ENCODE measurements at regions not wholly inside any gene's neighbourhood (a gene's known extent, or its start where the extent isn't known, plus 50 kb on each side); places are given as distances from the start of the nearest gene placed in this dataset.

DNA sequence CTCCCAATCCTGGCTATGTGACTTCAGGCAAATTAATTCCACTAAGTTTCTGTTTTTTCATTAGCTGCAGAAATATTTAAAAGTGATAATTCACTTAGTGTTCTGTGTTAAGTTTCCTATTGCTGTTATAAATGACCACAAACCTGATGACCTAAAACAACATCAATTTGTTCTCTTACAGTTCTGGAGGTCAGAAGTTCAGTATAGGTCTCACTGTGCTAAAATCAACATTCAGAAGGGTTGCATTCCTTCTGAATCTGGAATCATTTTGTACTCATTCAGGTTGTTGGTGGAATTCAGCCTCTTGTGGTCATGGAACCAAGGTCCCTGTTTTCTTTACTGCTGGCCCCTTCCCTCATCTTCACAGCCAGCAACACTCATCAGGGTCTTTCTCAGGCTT, 254.1 kb downstream of the CNTN3 start:
- Histone ChIP-seq H3K27me3 (replicated peaks; ENCODE audit: insufficient read depth) (no peaks in the 10 kb centered on the region), H3K4me3 (no peak overlapping the region), H3K27ac (no peak overlapping the region), H3K36me3 (no peaks in the 10 kb centered on the region), H3K9me3 (no peaks in the 10 kb centered on the region), H3K4me1 (replicated peaks) (no peaks in the 10 kb centered on the region)
- intact Hi-C loops (cut with DNase I), result no loop called here
- TF ChIP-seq, protein P1, sequence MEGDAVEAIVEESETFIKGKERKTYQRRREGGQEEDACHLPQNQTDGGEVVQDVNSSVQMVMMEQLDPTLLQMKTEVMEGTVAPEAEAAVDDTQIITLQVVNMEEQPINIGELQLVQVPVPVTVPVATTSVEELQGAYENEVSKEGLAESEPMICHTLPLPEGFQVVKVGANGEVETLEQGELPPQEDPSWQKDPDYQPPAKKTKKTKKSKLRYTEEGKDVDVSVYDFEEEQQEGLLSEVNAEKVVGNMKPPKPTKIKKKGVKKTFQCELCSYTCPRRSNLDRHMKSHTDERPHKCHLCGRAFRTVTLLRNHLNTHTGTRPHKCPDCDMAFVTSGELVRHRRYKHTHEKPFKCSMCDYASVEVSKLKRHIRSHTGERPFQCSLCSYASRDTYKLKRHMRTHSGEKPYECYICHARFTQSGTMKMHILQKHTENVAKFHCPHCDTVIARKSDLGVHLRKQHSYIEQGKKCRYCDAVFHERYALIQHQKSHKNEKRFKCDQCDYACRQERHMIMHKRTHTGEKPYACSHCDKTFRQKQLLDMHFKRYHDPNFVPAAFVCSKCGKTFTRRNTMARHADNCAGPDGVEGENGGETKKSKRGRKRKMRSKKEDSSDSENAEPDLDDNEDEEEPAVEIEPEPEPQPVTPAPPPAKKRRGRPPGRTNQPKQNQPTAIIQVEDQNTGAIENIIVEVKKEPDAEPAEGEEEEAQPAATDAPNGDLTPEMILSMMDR (IDR thresholded peaks at IDR 0.05), result no peak
- no peak for TF ChIP-seq POLR2AphosphoS5 (IDR thresholded peaks at IDR 0.05)
- no peak for TF ChIP-seq POLR2A (IDR thresholded peaks at IDR 0.05)
- no peak for DNase-seq (ENCODE audit: low spot score)

GRCh38 chr3:74357881-74358280, 256.6 kb downstream of the CNTN3 start:
- 47% methylated on average over 6 of the region's 6 CpGs for WGBS
- TF ChIP-seq, protein P1 (IDR thresholded peaks at IDR 0.05), result no peak
- intact Hi-C loops (cut with DNase I), result no loop called here
- no peaks in the 10 kb centered on the region for H3K27me3 ChIP-seq (replicated peaks; ENCODE audit: insufficient read depth)
- H3K27ac ChIP-seq, result no peak overlapping the region
- H3K36me3 ChIP-seq, result no peaks in the 10 kb centered on the region
- no peaks in the 10 kb centered on the region for H3K4me1 ChIP-seq (replicated peaks)
- no peak overlapping the region for H3K4me3 ChIP-seq
- DNase-seq (ENCODE audit: low spot score), result no peak
- no peaks in the 10 kb centered on the region for H3K9me3 ChIP-seq

DNA sequence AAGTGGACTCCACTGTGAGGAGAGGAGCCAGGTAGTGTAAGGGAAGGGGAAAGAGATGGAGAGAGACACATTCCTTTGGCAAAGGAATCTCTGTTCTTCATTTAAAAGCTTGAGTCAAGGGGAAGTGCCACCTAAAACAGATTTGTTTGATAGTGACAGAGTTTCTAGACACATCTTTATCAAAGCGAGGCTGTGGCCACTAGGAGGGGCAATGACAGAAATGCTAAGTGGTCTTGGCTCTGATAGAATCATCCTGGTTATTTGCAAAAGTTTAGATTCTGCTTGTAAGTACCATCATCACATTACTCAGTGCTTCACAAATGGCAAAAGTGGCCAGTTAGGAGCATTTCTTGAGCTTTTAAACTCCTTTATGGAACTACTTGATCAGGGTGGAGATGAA, 261.4 kb downstream of the CNTN3 start:
- intact Hi-C loops (cut with DNase I), result no loop called here
- WGBS, result 100% methylated on average over 1 of the region's 1 CpG
- Histone ChIP-seq H3K4me1 (replicated peaks) (no peaks in the 10 kb centered on the region), H3K36me3 (no peaks in the 10 kb centered on the region), H3K27me3 (replicated peaks; ENCODE audit: insufficient read depth) (no peaks in the 10 kb centered on the region), H3K27ac (no peak overlapping the region), H3K4me3 (no peak overlapping the region), H3K9me3 (no peaks in the 10 kb centered on the region)
- no peak for TF ChIP-seq POLR2AphosphoS5 (IDR thresholded peaks at IDR 0.05)
- TF ChIP-seq POLR2A (IDR thresholded peaks at IDR 0.05), result no peak
- TF ChIP-seq, protein P1 (IDR thresholded peaks at IDR 0.05), result no peak
- no peak for DNase-seq (ENCODE audit: low spot score)

GRCh38 chr3:74352166-74352565, 262.3 kb downstream of the CNTN3 start:
- intact Hi-C loops (cut with DNase I), result no loop called here
- no peak overlapping the region for H3K27ac ChIP-seq
- H3K9me3 ChIP-seq, result no peaks in the 10 kb centered on the region
- H3K4me1 ChIP-seq (replicated peaks), result no peaks in the 10 kb centered on the region
- H3K36me3 ChIP-seq, result no peaks in the 10 kb centered on the region
- TF ChIP-seq, protein P1 (IDR thresholded peaks at IDR 0.05), result no peak
- no peak for TF ChIP-seq POLR2A (IDR thresholded peaks at IDR 0.05)
- TF ChIP-seq POLR2AphosphoS5 (IDR thresholded peaks at IDR 0.05), result no peak
- DNase-seq (ENCODE audit: low spot score), result no peak
- WGBS, result 89% methylated on average over 1 of the region's 1 CpG
- H3K27me3 ChIP-seq (replicated peaks; ENCODE audit: insufficient read depth), result no peaks in the 10 kb centered on the region
- no peak overlapping the region for H3K4me3 ChIP-seq

- no peaks in the 10 kb centered on the region for H3K4me1 ChIP-seq (replicated peaks)
- no peak overlapping the region for H3K27ac ChIP-seq
- 84% methylated on average over 5 of the region's 5 CpGs for WGBS
- H3K9me3 ChIP-seq, result no peaks in the 10 kb centered on the region
- DNase-seq (ENCODE audit: low spot score), result no peak
- TF ChIP-seq, protein P1 (IDR thresholded peaks at IDR 0.05), result no peak
- no peak overlapping the region for H3K4me3 ChIP-seq
- intact Hi-C loops (cut with DNase I), result no loop called here
- no peaks in the 10 kb centered on the region for H3K36me3 ChIP-seq
- no peaks in the 10 kb centered on the region for H3K27me3 ChIP-seq (replicated peaks; ENCODE audit: insufficient read depth)
Observed at GRCh38 chr3:74351213-74351612, 263.2 kb downstream of the CNTN3 start.

Data from prostate gland (tissue), 2 donors.